Neural progenitor cell (in vitro differentiated cells): ENCODE measurements at regions not wholly inside any gene's neighbourhood (a gene's known extent, or its start where the extent isn't known, plus 50 kb on each side); places are given as distances from the start of the nearest gene placed in this dataset.

Experiments used
- CTCF ChIP-seq: fragments of 200-600 bp; sonication (generic); IDR thresholded peaks from 2 replicates; pipeline ENCODE4 v1.5.1; 2017; ENCODE audit warnings: antibody characterized with exemption, mild to moderate bottlenecking
- EZH2 ChIP-seq: fragments of 200-600 bp; sonication (generic); IDR thresholded peaks from 2 replicates; pipeline ENCODE4 v1.6.1; 2017; ENCODE audit warnings: antibody characterized with exemption, mild to moderate bottlenecking, moderate library complexity

- TF ChIP-seq EZH2 = no peak
- TF ChIP-seq CTCF = no peak
These were observed 162.3 kb downstream of the CPEB2 start for GRCh38 chr4:15164571-15164970.
